A673 (cell line): ENCODE measurements at regions not wholly inside any gene's neighbourhood (a gene's known extent, or its start where the extent isn't known, plus 50 kb on each side); places are given as distances from the start of the nearest gene placed in this dataset.

Experiments used
- BruUV-seq: library from RNA; stranded (reverse); fragments of 400-500 nt; replicated peaks from 2 replicates; lab custom pipeline; 2021; lab: Mats Ljungman, UMichigan
- CTCF ChIA-PET: fragments of 300-600 bp; sonication (Branson Sonifier 250); formaldehyde crosslinking; loops from one replicate; lab custom pipeline; 2022; ENCODE audit warnings: antibody characterized with exemption; lab: Charles Lee
- POLR2A ChIA-PET: fragments of 300-600 bp; sonication (Branson Sonifier 250); formaldehyde crosslinking; loops from one replicate; lab custom pipeline; 2022; ENCODE audit warnings: antibody characterized with exemption; ENCODE audit not compliant: low non-redundant PET; lab: Charles Lee
- DNase-seq: peaks from one replicate; pipeline ENCODE4 v3.0.0-alpha.2; 2015; ENCODE audit warnings: low spot score
- H3K27ac ChIP-seq: fragments of 200-600 bp; sonication (generic); 2 replicates; pipeline ENCODE4 v1.5.1; 2016; ENCODE audit warnings: mixed run types, low read depth, mild to moderate bottlenecking, mixed read lengths, antibody characterized with exemption, low read length; ENCODE audit not compliant: poor library complexity, severe bottlenecking
- H3K27me3 ChIP-seq: fragments of 200-600 bp; sonication (generic); replicated peaks from 2 replicates; pipeline ENCODE4 v1.6.1; 2017; ENCODE audit warnings: mixed run types, low read depth, mild to moderate bottlenecking, mixed read lengths, antibody characterized with exemption, low read length; ENCODE audit not compliant: insufficient read depth, poor library complexity
- H3K36me3 ChIP-seq: fragments of 200-600 bp; sonication (generic); 2 replicates; pipeline ENCODE4 v1.6.1; 2016; ENCODE audit warnings: mixed run types, mild to moderate bottlenecking, mixed read lengths, antibody characterized with exemption, low read length; ENCODE audit not compliant: insufficient read depth, poor library complexity, severe bottlenecking
- H3K4me1 ChIP-seq: fragments of 200-600 bp; sonication (generic); 2 replicates; pipeline ENCODE4 v1.6.1; 2017; ENCODE audit warnings: mixed run types, mild to moderate bottlenecking, mixed read lengths, antibody characterized with exemption, low read length; ENCODE audit not compliant: insufficient read depth, poor library complexity, severe bottlenecking
- H3K4me3 ChIP-seq: fragments of 200-600 bp; sonication (generic); 2 replicates; pipeline ENCODE4 v1.5.1; 2016; ENCODE audit warnings: low read depth, mixed run types, mild to moderate bottlenecking, mixed read lengths, low read length; ENCODE audit not compliant: poor library complexity, severe bottlenecking
- H3K9me3 ChIP-seq: fragments of 200-600 bp; sonication (generic); 2 replicates; pipeline ENCODE4 v1.6.1; 2016; ENCODE audit warnings: mixed run types, low read depth, mild to moderate bottlenecking, mixed read lengths, antibody characterized with exemption, low read length; ENCODE audit not compliant: poor library complexity, severe bottlenecking
- EZH2 ChIP-seq: fragments of 200-600 bp; sonication (generic); IDR thresholded peaks from 2 replicates; pipeline ENCODE4 v1.6.1; 2017; ENCODE audit warnings: borderline replicate concordance, low read depth, mild to moderate bottlenecking, mixed read lengths, antibody characterized with exemption, low read length; ENCODE audit not compliant: poor library complexity, severe bottlenecking
- intact Hi-C: fragments of 100-400 bp; cut with micrococcal nuclease; formaldehyde crosslinking; loops from one replicate; pipeline ENCODE4 v1.10.0; 2022; ENCODE audit not compliant: unreplicated experiment
- TF ChIP-seq, protein P1 (sequence below): fragments of 300-800, 200-600 bp; sonication (generic); conservative IDR thresholded peaks from 2 replicates; pipeline ENCODE4 v1.5.1; 2017; ENCODE audit warnings: low read depth, mild to moderate bottlenecking, antibody characterized with exemption, low read length, moderate library complexity, mixed read lengths

- Histone ChIP-seq H3K27ac (no peak overlapping the region), H3K4me3 (no peak overlapping the region), H3K9me3 (no peaks in the 10 kb centered on the region), H3K27me3 (no peaks in the 10 kb centered on the region), H3K36me3 (no peaks in the 10 kb centered on the region), H3K4me1 (peaks cover 8% of the 10 kb centered on the region)
- ChIA-PET POLR2A (no interaction called here), CTCF (no interaction called here)
- BruUV-seq: no TSS peak
- no peak for TF ChIP-seq EZH2
- TF ChIP-seq, protein P1, sequence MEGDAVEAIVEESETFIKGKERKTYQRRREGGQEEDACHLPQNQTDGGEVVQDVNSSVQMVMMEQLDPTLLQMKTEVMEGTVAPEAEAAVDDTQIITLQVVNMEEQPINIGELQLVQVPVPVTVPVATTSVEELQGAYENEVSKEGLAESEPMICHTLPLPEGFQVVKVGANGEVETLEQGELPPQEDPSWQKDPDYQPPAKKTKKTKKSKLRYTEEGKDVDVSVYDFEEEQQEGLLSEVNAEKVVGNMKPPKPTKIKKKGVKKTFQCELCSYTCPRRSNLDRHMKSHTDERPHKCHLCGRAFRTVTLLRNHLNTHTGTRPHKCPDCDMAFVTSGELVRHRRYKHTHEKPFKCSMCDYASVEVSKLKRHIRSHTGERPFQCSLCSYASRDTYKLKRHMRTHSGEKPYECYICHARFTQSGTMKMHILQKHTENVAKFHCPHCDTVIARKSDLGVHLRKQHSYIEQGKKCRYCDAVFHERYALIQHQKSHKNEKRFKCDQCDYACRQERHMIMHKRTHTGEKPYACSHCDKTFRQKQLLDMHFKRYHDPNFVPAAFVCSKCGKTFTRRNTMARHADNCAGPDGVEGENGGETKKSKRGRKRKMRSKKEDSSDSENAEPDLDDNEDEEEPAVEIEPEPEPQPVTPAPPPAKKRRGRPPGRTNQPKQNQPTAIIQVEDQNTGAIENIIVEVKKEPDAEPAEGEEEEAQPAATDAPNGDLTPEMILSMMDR: no peak
- intact Hi-C loops: no loop called here
- DNase-seq: no peak
Measured at GRCh38 chr12:88931598-88931997, 351.3 kb upstream of the KITLG start.

DNA sequence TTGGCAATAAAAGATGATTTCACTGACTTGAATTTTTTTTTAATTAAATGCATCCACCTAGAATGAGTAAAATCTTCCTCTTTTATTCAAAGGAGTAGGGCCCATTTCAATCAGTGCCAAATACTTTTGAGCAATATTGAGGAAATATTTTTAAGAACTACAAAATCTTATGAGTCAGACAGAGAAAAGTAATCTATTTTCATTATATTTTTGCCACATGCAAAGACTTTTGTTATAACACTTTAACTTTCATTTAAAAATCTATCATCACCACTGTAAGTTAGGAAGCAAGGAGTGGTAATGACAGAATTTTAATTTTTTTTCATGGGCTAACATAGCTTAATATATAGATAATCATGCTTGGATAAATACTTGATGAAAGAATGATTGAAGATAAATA, 345.2 kb upstream of the KITLG start:
- Histone ChIP-seq H3K4me3 (no peak overlapping the region), H3K36me3 (no peaks in the 10 kb centered on the region), H3K4me1 (no peaks in the 10 kb centered on the region), H3K9me3 (no peaks in the 10 kb centered on the region), H3K27ac (no peak overlapping the region), H3K27me3 (no peaks in the 10 kb centered on the region)
- intact Hi-C loops: no loop called here
- no peak for DNase-seq
- TF ChIP-seq EZH2: no peak
- TF ChIP-seq, protein P1: no peak
- ChIA-PET CTCF (no interaction called here), POLR2A (no interaction called here)
- BruUV-seq: no TSS peak

- no peaks in the 10 kb centered on the region for H3K9me3 ChIP-seq
- intact Hi-C loops: no loop called here
- H3K36me3 ChIP-seq: no peaks in the 10 kb centered on the region
- no peak for DNase-seq
- no peaks in the 10 kb centered on the region for H3K4me1 ChIP-seq
- TF ChIP-seq EZH2: no peak
- TF ChIP-seq, protein P1: no peak
- H3K27ac ChIP-seq: no peak overlapping the region
- POLR2A ChIA-PET: no interaction called here
- H3K27me3 ChIP-seq: no peaks in the 10 kb centered on the region
- no TSS peak for BruUV-seq
- CTCF ChIA-PET: no interaction called here
- no peak overlapping the region for H3K4me3 ChIP-seq
Measured at GRCh38 chr12:88924162-88924561, 343.9 kb upstream of the KITLG start.
